ENCODE measurements at regions not wholly inside any gene's neighbourhood (a gene's known extent, or its start where the extent isn't known, plus 50 kb on each side); places are given as distances from the start of the nearest gene placed in this dataset.

GRCh38 chr10:7478727-7479457, 68.1 kb upstream of the SFMBT2 start:
- no peak for DNase-seq (ENCODE audit: low read depth, low spot score)

GRCh38 chr10:7477538-7478334, 66.9 kb upstream of the SFMBT2 start:
- DNase-seq (ENCODE audit: low read depth, low spot score) = no peak

DNA sequence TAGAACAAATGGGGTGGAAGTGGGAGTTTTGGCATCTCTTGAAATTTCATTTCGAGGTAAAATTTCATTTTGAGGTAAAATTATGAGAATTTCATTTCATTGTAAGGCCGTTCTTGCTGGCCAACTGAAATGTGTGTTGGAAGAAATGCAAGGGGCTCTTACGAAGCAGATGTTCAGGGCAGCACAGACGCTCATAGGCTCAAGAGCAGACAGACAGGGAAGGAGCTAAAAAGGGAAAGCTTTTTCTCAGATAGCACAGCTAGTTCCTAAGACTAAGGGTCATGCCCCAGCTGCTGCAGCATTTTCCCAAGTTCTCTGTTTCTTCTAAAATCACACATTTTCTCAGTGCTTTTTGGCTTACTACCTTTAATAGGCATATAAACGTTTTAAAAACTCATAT, 65.1 kb upstream of the SFMBT2 start:
- no peak for DNase-seq (ENCODE audit: low read depth, low spot score)

- DNase-seq (ENCODE audit: low read depth, low spot score) = no peak
Observed at GRCh38 chr10:7475046-7475911, 64.4 kb upstream of the SFMBT2 start.

DNA sequence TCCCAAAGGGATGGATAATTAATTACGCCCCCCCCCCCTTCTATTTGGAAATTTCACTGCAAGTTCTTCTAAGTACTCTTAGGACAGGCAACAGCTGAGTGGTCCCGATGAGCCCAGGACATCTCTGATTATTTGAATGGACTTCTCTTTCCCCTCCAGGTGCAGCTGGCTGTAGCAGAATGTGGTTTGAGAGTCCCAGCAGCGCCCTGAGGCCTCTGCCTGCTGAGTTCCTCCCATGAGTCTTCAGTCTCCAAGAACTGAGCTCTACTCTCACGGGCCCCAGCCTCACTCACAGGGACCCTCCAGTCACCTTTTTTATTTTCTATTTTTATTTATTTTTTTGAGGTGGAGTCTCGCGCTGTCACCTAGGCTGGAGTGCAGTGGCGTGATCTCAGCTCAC, 63.6 kb upstream of the SFMBT2 start:
- DNase-seq (ENCODE audit: low read depth, low spot score) = no peak

- no peak for DNase-seq (ENCODE audit: low read depth, low spot score)
Observed at GRCh38 chr10:7473474-7473873, 62.6 kb upstream of the SFMBT2 start.

GRCh38 chr10:7471720-7472367, 61.0 kb upstream of the SFMBT2 start:
- DNase-seq (ENCODE audit: low read depth, low spot score) = no peak

- no peak for DNase-seq (ENCODE audit: low read depth, low spot score)
Observed at GRCh38 chr10:7470371-7470770, 59.5 kb upstream of the SFMBT2 start.

DNA sequence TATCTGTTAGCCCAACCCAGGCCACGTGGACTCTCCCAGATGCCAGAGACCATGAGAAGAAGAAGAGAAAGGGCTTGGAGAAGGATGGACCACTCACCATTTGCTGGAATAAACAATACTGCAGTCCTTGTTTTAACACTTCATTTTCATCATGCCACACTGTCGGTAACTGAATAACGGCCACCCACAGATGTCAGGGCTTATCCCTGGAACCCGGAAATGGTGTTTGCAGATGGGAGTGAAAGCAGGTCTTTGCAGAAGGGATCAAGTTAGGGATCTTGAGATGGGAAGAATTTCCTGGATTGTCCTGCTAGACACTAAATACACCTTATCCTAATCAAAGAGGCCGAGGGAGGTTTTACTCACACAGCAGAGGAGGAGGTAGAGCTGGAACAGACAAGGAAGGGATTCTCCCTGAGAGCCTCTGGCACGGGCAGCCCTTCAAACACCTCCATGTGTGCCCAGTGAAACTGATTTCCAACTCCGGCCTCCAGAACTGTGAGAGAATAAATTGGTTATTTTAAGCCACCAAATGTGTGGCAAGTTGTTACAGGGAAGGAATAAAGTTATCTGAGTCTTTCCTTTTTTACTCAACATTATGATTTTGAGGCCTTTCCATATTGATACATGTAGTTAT, 56.3 kb upstream of the SFMBT2 start:
- no peak for DNase-seq (ENCODE audit: low read depth, low spot score)

- no peak for DNase-seq (ENCODE audit: low read depth, low spot score)
Observed at GRCh38 chr10:7464691-7465090, 53.9 kb upstream of the SFMBT2 start.

Measured in smooth muscle cell of the brain vasculature (primary cell).